CD4-positive, alpha-beta T cell (primary cell): ENCODE measurements at regions not wholly inside any gene's neighbourhood (a gene's known extent, or its start where the extent isn't known, plus 50 kb on each side); places are given as distances from the start of the nearest gene placed in this dataset.
"Not testable (repeated sequence)": the region's sequence is repeated elsewhere in the genome, so short reads cannot be mapped to it uniquely, and the experiment has no call there.

Experiments used
- ATAC-seq: fragments of 200-7000 bp; cut with Tn5 transposase; one replicate; pipeline ENCODE4 v1.10.0; 2022; ENCODE audit warnings: mild to moderate bottlenecking; ENCODE audit not compliant: poor library complexity
- CTCF ChIA-PET: fragments of 350-600 bp; sonication (Branson Sonifier 250); formaldehyde crosslinking; loops from one replicate; lab custom pipeline; 2021; ENCODE audit warnings: antibody characterized with exemption, inconsistent platforms; lab: Charles Lee
- POLR2A ChIA-PET: fragments of 350-600 bp; sonication (Branson Sonifier 250); formaldehyde crosslinking; loops from one replicate; lab custom pipeline; 2021; ENCODE audit warnings: antibody characterized with exemption, inconsistent platforms; lab: Charles Lee
- DNase-seq, 14 experiments: peaks; one replicate each; pipeline ENCODE4 v3.0.0-alpha.2; 2013 to 2020; ENCODE audit warnings: mixed read lengths in 2 of 14
- H3K27ac ChIP-seq, 2 donors: one replicate each; pipeline versions ENCODE4 v1.5.1 to v1.7.0; 2013; ENCODE audit warnings: low read length in 2 of 2, low read depth in 1 of 2, mild to moderate bottlenecking in 1 of 2
- H3K27me3 ChIP-seq, 2 experiments: 1 replicate in 1 of 2; 2 replicates in 1 of 2; pipeline versions ENCODE4 v1.6.1 to v1.7.0; 2013; ENCODE audit warnings: low read length in 2 of 2, control low read depth in 1 of 2, mild to moderate bottlenecking in 1 of 2, moderate library complexity in 1 of 2; ENCODE audit not compliant: insufficient read depth in 2 of 2, control insufficient read depth in 1 of 2
- H3K36me3 ChIP-seq: one replicate; pipeline ENCODE4 v1.6.1; 2013; ENCODE audit warnings: low read length, control low read depth; ENCODE audit not compliant: insufficient read depth
- H3K4me1 ChIP-seq: one replicate; pipeline ENCODE4 v1.6.1; 2013; ENCODE audit warnings: low read length, control low read depth; ENCODE audit not compliant: insufficient read depth
- H3K4me3 ChIP-seq: one replicate; pipeline ENCODE4 v1.5.1; 2013; ENCODE audit warnings: mild to moderate bottlenecking, low read length, moderate library complexity
- H3K9me3 ChIP-seq, 2 experiments: 1 replicate in 1 of 2; 2 replicates in 1 of 2; pipeline versions ENCODE4 v1.6.1 to v1.7.0; 2013; ENCODE audit warnings: low read length in 2 of 2, mild to moderate bottlenecking in 2 of 2, control low read depth in 1 of 2, moderate library complexity in 1 of 2; ENCODE audit not compliant: control insufficient read depth in 1 of 2, insufficient read depth in 1 of 2
- H3K27ac Mint-ChIP-seq: one replicate; pipeline ENCODE4 v1.8.0; 2020; ENCODE audit warnings: mixed read lengths
- H3K27me3 Mint-ChIP-seq: one replicate; pipeline ENCODE4 v1.8.0; 2021; ENCODE audit warnings: mixed read lengths
- H3K36me3 Mint-ChIP-seq: one replicate; pipeline ENCODE4 v1.8.0; 2021; ENCODE audit warnings: low read depth, mixed read lengths
- H3K4me1 Mint-ChIP-seq: one replicate; pipeline ENCODE4 v1.8.0; 2021; ENCODE audit warnings: low read depth, mixed read lengths
- H3K4me3 Mint-ChIP-seq: one replicate; pipeline ENCODE4 v1.8.0; 2020; ENCODE audit warnings: mild to moderate bottlenecking, mixed read lengths
- H3K9me3 Mint-ChIP-seq: one replicate; pipeline ENCODE4 v1.8.0; 2020; ENCODE audit warnings: mixed read lengths
- intact Hi-C, 2 experiments: fragments of 100-400 bp; cut with DNase I in 1 of 2; cut with micrococcal nuclease in 1 of 2; formaldehyde crosslinking; loops; one replicate each; pipeline versions ENCODE4 v1.15.1 to v1.9.0; 2023 to 2025; cut with DNase I, micrococcal nuclease
- TF ChIP-seq, protein P1 (sequence below): fragments of 200-600 bp; IDR thresholded peaks from one replicate; pipeline ENCODE4 v1.8.0; 2022; ENCODE audit warnings: antibody characterized with exemption, mild to moderate bottlenecking

GRCh38 chr6:62803094-62803493 is 408.2 kb upstream of the FKBP1C start:
- no peak for DNase-seq
- no peaks in the 10 kb centered on the region for H3K27me3 ChIP-seq
- H3K4me1 ChIP-seq, result no peaks in the 10 kb centered on the region
- H3K36me3 Mint-ChIP-seq, result no peaks in the 10 kb centered on the region
- CTCF ChIA-PET, result no interaction called here
- H3K4me3 Mint-ChIP-seq, result no peak overlapping the region
- H3K27me3 Mint-ChIP-seq, result no peaks in the 10 kb centered on the region
- no peaks in the 10 kb centered on the region for H3K36me3 ChIP-seq
- POLR2A ChIA-PET, result no interaction called here
- H3K9me3 ChIP-seq, result peaks cover 0 to 6% of the 10 kb centered on the region in 2 experiments
- no peaks in the 10 kb centered on the region for H3K4me1 Mint-ChIP-seq
- no peak for ATAC-seq
- H3K27ac ChIP-seq, result no peak overlapping the region
- no peak overlapping the region for H3K4me3 ChIP-seq
- H3K27ac Mint-ChIP-seq, result no peak overlapping the region
- intact Hi-C loops, result no loop called here
- TF ChIP-seq, protein P1, sequence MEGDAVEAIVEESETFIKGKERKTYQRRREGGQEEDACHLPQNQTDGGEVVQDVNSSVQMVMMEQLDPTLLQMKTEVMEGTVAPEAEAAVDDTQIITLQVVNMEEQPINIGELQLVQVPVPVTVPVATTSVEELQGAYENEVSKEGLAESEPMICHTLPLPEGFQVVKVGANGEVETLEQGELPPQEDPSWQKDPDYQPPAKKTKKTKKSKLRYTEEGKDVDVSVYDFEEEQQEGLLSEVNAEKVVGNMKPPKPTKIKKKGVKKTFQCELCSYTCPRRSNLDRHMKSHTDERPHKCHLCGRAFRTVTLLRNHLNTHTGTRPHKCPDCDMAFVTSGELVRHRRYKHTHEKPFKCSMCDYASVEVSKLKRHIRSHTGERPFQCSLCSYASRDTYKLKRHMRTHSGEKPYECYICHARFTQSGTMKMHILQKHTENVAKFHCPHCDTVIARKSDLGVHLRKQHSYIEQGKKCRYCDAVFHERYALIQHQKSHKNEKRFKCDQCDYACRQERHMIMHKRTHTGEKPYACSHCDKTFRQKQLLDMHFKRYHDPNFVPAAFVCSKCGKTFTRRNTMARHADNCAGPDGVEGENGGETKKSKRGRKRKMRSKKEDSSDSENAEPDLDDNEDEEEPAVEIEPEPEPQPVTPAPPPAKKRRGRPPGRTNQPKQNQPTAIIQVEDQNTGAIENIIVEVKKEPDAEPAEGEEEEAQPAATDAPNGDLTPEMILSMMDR, result no peak
- H3K9me3 Mint-ChIP-seq, result peaks cover 6% of the 10 kb centered on the region

DNA sequence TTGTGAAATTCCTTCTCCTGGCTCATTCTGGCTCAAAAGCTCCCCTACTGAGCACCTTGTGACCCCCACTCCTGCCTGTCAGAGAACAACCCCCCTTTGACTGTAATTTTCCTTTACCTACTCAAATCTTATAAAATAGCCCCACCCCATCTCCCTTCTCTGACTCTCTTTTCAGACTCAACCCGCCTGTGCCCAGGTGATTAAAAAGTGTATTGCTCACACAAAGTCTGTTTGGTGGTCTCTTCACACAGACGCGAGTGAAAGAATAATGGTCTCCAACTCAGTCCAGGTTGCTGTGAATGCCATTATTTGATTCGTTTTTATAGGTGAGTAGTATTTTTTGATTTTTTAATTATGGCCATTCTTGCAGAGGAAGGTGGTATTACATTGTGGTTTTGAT is 414.1 kb upstream of the FKBP1C start:
- Mint-ChIP-seq H3K9me3 (peaks cover 9% of the 10 kb centered on the region), H3K27ac (no peak overlapping the region), H3K4me1 (no peaks in the 10 kb centered on the region), H3K36me3 (no peaks in the 10 kb centered on the region), H3K4me3 (no peak overlapping the region), H3K27me3 (no peaks in the 10 kb centered on the region)
- no peaks in the 10 kb centered on the region for H3K36me3 ChIP-seq
- no peak for ATAC-seq
- ChIA-PET CTCF (no interaction called here), POLR2A (no interaction called here)
- no peak overlapping the region for H3K27ac ChIP-seq
- H3K4me1 ChIP-seq, result no peaks in the 10 kb centered on the region
- DNase-seq, result no peak
- intact Hi-C loops, result no loop called here
- peaks cover 0 to 4% of the 10 kb centered on the region in 2 experiments for H3K9me3 ChIP-seq
- no peaks in the 10 kb centered on the region for H3K27me3 ChIP-seq
- TF ChIP-seq, protein P1, result no peak
- no peak overlapping the region for H3K4me3 ChIP-seq

DNA sequence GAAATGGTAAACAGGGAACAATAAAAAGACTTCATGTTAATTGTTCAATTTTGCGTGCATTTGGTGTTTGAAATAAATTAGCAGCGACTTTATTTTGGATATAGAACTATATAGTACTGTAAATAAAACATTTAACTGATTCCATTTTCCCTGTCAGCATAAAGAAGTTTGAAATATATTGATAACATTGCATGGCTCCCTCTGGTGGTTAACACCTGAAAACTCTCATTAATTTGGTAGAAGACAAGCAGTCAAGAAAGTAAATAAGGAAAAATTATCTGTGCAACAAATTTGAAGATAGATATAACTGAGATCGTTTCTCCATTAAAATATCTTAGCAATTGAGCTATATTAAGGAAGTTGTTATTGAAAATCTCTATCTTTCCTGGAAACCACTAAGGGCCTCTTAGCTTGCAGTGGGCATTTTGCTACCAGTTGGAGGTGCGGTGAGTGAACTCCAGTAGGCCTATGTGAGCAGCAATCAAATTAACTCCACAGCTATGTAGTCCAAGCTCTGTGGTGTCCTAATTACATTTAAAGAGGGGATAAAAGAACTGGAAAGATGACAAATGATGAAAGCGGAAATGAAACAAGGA is 435.7 kb upstream of the FKBP1C start:
- intact Hi-C loops, result no loop called here

DNA sequence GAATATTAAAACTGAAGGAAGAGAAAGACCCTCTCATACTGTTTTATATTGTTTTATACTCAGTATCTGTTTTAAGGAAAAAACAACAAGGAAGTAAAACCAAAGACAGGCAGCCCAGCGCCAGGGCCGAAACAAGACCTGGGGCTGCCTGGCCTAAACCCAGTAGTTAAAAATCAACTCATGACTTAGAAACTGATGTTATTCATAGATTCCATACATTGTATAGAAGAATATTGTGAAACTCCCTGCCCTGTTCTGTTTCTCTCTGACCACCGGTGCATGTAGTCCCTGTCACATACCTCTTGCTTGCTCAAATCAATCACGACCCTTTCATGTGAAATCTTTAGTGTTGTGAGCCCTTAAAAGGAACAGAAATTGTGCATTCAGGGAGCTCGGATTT is 445.1 kb upstream of the FKBP1C start:
- H3K27ac Mint-ChIP-seq, H3K27ac ChIP-seq, CTCF ChIA-PET, H3K4me1 Mint-ChIP-seq, H3K4me1 ChIP-seq, POLR2A ChIA-PET, H3K4me3 ChIP-seq, H3K4me3 Mint-ChIP-seq, H3K36me3 ChIP-seq, H3K9me3 ChIP-seq, H3K9me3 Mint-ChIP-seq, DNase-seq, ATAC-seq, intact Hi-C loops, H3K36me3 Mint-ChIP-seq, H3K27me3 Mint-ChIP-seq, H3K27me3 ChIP-seq: not testable (repeated sequence)

More for the DNA sequence above, 435.7 kb upstream of the FKBP1C start:
- Histone ChIP-seq H3K36me3 (no peaks in the 10 kb centered on the region), H3K27me3 (no peaks in the 10 kb centered on the region), H3K9me3 (peaks cover 0 to 7% of the 10 kb centered on the region in 2 experiments), H3K4me3 (no peak overlapping the region), H3K27ac (no peak overlapping the region), H3K4me1 (no peaks in the 10 kb centered on the region)
- TF ChIP-seq, protein P1, result no peak
- Mint-ChIP-seq H3K27ac (no peak overlapping the region), H3K9me3 (peaks cover 5% of the 10 kb centered on the region), H3K4me1 (no peaks in the 10 kb centered on the region), H3K4me3 (no peak overlapping the region), H3K36me3 (no peaks in the 10 kb centered on the region), H3K27me3 (no peaks in the 10 kb centered on the region)
- DNase-seq, result no peak
- POLR2A ChIA-PET, result interaction anchor here (0.6 kb wide), 1 partner anchor 815 kb away, joined by 4 read pairs; no protein-coding TSS in a partner anchor
- CTCF ChIA-PET, result no interaction called here
- ATAC-seq, result no peak
